GM18867 (cell line): ENCODE measurements at regions not wholly inside any gene's neighbourhood (a gene's known extent, or its start where the extent isn't known, plus 50 kb on each side); places are given as distances from the start of the nearest gene placed in this dataset.

Experiments used
- ATAC-seq: cut with Tn5 transposase; IDR thresholded peaks from one replicate; pipeline ENCODE4 v1.9.1; 2021; ENCODE audit warnings: mild to moderate bottlenecking, moderate library complexity; ENCODE audit not compliant: unreplicated experiment

DNA sequence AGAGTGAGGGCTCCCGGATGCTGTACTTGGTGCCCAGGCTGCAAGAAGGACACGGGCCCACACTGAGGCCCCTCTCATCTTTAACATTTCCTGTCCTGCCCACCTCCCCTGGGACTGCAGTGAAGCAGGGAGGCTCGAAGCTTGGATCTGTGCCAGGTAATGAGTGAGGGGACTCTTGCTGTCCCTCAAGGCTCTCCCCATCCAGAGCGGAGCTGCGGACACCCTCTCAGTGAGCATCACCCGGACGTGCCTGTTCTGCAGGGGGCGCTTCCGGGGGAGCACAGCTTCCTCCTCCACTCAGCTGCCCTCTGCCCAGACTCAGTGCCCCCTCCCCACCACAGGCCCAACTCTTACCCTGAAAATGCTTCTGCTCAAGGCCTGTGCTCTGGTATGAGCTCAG, 150.0 kb upstream of the MYCN start:
- no peak for ATAC-seq

DNA sequence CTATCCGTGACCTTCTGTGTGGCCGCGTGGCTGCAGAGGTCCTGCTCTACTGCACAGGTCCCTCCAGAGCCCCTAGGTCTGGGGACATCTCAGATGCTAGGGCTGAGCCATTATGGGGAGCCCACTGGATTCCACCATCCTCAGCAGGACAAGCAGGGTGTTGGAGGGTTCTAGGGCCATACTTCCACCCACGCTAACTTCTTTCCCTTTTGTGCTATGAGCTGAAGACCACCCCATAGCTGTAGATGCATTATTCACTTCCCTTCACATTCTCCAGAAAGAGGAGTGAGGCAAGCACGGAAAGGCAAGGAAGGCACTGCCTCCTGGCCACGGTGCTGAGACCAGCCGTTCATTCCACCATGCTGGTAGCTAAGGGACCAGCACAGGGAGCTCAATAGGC, 149.5 kb upstream of the MYCN start:
- ATAC-seq, result no peak

DNA sequence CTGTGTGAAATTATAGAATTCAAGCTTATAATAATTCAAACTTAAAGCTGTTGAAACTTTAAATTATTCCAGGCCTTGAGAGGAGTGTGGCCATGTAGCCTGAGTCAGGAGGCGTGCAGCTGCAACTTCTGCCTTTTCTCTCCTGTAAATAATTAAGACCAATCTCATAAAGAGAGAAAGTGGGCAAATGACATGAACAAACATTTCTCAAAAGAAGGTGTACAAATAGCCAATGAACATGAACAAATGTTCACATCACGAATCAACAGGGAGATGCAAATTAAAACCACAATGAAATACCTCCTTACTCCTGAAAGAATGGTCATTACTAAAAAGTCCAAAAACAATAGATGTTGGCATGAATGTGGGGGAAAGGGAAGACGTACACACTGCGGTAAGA, 149.1 kb upstream of the MYCN start:
- ATAC-seq, result no peak

DNA sequence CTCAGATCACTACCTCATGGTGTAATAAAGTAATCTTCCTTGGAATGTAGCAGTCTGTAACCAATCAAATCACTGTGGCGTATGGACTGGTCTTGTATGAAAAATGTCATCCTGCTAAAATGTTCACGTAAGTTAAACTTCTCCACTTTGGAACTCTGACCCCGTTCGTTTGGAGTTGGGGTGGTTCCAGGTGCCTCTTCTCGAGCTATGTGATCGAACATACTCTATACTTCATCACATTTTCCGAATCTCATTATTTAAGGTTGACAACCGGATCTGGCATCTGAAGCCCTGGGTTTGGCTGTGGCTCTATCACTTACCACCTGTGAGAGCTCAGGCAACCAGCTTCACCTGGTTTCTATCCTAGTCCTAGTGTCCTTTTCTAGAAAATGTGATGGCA, 148.0 kb upstream of the MYCN start:
- no peak for ATAC-seq

DNA sequence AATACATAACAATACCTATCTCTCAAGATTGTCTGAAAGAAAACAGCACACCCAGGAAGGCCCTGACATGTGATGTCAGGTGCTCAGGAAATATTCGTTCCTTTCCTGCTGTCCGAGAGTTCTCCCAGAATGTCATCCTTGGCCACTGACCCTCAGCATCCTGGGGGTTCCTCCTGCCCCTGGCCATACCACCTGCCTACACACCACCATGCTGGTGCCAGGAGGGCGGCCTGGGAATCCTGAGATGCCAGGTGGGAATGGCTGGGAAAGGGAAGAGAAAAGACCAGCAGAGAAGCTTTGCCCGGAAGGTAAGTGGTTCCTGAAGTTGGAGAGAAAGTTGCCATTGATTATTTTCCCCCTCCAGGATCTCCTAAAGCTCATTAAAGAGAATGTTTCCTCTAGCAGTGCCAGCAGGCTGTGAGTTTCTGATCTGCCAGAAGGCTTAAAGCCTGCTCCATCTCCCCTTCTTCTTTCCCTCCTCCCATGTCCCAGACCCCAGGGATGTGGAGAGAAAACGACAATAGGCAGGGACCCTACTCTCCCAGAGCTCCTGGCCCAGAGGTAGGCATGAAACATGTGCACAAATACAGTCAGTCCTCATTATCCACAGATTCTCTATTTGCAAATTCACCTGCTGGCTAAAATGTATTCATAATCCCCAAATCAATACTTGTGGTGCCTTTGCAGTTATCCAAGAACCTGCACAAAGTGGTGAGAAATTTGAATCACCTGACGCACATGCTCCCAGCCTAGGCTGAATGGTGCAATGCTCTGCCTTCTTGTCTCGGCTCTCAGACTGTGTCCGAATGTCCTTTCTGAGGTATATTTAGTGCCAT, 147.1 kb upstream of the MYCN start:
- ATAC-seq, result no peak

DNA sequence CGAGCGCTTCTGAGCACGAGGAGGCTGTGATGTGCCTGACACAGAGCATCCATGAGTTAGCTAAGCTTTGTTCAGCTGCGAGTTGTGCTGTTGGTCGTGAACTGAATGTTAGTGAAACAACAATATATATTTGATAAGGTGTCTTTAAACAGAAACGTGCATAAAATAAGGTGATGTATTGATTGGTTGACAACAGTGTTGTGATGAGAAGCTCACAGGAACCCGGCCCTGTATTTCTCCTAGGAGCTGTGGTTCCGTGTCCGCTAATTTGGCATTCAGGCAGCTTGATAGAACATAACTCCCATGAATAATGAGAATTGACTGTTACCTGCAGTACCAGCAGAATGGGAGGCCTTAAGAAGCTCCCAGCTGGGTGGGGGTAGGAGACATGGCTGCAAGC, 146.4 kb upstream of the MYCN start:
- ATAC-seq, result no peak

DNA sequence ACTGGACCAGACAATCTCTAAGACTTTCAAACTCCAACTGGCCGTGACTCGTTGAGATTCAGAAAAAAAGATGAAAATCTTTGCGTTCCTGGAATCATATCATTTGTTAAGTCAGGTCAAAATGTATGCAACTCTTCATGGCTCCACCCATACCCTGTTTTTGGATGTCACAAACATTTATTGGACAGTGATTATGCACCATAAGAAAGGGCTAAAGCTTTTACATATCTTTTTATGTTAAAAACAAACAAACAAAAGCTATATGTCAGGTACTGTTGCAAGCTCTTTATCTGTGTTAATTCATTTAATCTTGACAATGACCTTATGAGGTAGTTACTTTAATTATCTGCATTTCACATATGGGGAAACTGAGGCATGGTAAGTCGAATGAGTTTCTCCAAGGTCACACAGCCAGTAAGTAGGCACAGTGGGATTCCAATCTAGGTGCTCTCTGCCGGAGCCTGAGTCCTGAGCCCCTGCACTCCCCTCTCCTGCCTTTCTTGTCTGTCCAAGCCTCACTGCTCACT, 145.7 kb upstream of the MYCN start:
- no peak for ATAC-seq

DNA sequence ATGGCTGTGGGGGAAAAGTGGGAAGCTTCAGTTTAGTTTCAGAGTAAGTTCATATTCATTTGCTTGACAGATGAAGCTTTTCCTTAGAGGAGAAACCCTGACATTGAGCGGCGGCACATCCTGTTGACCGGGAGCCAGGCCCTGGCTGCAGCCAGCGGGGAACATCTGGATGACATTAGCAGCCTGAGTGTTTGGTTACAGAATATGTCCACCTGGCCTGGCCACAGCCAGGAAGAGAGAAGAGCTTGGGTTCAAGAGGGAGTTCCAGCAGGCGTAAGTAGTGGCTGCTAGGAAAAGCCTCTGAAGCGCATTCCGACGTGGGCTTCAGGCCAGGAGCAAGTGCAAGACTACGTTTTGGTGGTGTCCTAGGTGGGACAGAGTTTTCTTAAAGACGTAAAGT, 144.9 kb upstream of the MYCN start:
- no peak for ATAC-seq

DNA sequence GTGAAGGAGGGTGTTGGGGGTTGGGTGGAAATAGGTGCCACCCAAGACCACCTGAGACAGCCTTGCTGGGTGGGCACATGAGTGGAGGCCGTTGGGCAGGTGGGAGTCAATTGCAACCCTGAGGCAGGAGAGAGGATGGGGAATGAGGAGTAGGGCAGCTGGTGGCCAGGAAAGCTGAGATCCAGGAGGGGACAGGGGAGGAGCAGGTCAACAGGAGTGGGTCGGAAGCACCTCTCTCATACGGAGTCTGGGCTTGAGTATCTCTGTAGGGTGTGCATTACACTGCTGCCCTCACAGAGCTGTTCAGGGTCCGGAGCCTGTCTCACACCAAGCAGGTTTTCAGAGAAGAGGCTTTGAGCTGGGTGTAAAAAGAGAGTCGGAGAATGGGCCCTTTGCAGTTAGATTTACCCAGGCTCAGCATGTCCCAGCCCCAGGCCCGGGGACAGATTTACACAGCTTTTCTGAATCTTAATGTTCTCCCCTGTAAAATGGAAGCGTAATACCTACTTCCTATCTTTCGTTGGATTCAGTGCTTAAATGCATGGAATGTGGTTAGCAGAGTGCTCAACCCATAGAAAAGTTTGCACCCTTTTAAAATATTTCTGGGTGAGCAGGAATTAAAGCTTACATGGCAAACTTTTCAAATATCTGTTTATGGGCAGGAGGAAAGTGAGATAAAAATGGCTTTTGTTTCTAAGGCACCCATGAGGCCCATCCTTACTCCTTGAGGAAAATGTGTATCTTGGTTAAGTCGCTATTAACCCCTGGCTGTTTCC, 144.0 kb upstream of the MYCN start:
- ATAC-seq, result no peak

DNA sequence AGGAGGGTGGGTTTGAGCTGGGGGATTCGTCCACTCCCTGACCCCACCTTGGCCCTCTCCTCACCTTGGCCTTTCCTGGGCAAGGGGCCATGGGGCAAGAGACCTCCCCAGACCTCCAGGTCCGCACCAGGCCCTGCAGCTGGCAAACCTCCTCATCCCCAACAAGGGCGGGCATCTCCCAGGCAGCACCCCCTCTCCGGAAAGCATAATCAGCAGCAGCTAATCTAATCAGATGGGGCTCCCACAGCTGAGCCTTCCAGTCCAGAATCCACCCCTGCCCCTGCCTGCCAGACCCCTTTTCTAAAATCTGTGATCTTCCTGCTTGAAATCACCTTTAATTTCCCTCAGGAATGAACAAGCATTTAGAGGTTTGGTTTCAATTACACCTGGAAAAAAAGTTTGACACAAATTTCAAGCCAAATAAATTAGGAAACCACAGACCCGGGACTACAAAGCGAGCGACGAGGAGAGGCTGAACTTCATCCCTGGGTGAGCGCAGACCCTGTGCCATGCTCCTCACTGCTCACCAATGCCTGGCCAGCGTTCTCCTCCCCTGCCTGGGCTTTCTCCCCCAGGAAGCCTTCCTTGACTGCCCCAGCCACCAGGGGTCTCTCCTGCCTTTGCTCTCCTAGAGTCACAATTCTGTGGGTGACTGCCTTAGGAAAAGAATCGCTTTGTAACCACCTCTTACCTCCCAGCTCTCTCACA, 143.0 kb upstream of the MYCN start:
- ATAC-seq, result no peak

DNA sequence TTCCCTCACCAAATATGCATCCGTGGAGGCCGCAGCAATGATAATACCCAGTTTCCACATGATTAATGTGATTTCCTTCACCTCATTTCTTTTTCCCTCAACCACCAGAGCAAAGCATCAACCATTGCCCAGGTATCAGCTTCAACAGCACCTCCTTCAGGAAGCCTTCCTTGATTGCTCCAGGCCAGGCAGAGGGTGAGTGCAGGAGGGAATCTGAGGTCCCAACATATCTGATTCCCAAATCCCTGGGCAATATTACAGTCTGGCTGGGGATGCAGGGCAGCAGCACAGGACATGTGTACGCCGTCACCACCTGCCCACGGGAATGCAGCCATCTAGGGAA, 142.4 kb upstream of the MYCN start:
- no peak for ATAC-seq

DNA sequence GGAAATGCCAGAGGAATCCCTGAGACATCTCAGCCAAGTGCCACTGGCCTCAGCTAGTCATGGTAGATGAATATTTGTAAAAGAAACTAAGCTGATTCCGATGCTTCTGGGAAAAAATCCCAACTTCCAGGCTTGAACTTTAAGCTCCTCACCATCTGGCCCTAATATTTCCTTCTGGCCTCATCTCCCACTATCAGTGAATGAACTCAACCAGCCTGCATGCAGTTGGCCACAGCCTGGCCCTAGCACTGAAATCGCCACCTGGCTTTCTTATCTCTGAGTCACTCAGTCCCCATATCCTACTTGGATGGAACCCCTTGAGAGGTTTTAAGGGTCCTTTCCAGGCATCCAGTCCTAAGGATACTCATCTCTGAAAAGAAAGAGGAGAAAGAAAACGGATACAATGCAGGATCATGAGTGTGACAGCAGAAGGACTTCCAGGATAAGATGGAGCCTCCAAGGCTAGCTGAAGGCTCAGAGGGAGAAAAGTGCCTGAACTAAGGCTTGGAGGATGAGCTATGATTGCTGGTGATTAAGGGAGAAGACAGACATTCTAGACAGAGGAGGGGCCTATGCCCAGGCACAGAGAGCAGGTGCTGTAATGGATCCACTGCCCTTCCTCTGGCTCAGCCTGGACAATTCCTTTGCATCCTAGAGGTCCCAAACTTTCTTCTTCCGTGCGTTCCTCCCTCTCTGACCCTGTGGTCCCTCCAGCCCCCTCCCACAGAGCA, 141.5 kb upstream of the MYCN start:
- ATAC-seq, result no peak

DNA sequence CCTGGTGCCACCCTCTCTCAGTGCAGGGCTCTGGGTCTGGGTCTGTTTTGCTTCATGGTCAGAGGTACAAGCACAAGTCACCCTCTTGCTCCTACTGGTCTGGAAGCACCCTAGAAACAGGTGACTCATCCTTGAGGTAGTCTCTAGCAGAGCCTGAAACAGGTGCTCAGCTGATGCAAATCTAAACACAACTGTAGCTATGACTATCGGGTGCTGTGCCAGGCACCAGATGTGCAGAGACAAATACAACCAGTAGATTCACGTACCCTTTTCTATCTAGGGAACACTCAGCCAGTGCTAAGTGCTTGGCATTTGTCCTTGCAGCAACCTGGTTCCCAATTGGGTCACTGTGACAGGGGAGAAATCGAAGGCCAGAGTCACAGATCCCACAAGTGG, 140.9 kb upstream of the MYCN start:
- ATAC-seq, result peak; percentile 94

DNA sequence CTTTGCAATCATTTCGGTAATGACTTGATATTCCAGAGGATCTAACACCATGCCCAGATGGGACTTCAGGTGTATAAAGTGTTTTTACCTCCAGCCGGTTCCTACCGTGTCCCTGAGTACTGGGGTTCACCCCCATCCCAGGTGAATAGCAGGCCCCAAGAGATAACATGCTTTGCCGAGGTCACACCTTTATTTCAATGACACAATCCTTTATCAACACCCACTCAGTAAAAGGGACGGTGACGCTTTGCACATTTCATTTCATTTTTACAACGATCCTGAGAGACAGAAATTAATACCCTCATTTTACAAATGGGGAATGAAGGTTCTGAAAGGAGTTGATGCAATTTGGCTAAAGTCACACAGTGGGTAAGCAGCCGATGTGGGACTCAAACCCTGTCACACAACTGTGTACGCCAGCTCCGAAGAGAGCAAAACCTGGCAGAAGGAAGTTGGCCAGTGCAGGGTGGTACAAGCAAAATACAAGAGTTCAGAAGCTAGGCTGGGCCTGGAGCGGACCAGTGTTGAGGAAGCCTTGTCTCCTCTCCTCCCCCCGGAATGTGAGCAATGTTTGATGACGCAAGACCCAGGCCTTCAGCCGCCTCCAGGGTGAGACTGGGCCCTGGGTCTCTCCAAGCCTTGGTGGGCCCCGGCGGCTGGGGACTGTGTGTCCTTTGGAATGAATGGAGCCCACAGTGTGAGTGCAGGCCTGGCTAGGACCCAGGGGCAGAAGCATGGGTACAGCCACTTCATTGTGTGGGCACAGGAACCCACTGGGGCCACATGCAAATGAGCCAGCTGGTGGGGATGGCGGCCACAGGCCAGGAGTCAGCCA, 139.6 kb upstream of the MYCN start:
- ATAC-seq, result no peak

DNA sequence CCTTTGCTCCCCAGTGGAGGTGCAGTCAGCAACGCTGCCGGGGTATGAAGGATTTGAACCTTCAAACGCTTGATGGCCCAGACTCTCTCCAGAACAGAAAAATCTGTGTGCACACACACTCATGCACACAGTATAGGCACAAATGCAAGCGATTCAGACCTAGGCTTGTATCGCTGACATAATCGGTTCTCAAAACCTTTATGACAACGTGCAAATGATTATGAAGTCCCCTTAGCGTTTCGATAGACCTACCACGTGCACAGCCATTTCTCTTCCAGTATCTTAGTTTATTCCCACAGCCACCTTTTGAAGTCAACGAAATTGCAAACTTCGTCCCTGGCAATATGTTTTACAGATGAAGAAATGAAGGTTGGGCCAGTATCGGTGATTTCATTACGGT, 138.9 kb upstream of the MYCN start:
- no peak for ATAC-seq

DNA sequence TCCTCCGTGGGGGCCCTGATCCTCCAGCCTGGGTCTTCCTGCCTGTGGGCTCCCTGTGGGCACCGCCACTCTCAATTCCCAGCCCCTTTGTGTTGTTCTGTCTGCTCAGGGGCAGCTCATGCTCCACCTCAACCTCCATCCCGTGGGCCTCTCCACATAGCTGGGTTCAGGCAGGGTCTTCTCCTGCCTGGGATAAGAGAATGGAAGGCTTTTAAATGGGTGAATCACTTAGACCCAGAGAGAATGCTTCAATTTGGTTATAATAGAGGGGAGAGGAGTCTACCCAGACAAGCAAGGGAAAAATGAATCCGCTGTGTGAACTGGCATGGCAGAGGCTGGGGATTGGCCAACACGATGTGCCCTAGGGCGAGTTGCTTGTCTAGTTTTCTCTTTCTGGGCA, 138.4 kb upstream of the MYCN start:
- no peak for ATAC-seq

DNA sequence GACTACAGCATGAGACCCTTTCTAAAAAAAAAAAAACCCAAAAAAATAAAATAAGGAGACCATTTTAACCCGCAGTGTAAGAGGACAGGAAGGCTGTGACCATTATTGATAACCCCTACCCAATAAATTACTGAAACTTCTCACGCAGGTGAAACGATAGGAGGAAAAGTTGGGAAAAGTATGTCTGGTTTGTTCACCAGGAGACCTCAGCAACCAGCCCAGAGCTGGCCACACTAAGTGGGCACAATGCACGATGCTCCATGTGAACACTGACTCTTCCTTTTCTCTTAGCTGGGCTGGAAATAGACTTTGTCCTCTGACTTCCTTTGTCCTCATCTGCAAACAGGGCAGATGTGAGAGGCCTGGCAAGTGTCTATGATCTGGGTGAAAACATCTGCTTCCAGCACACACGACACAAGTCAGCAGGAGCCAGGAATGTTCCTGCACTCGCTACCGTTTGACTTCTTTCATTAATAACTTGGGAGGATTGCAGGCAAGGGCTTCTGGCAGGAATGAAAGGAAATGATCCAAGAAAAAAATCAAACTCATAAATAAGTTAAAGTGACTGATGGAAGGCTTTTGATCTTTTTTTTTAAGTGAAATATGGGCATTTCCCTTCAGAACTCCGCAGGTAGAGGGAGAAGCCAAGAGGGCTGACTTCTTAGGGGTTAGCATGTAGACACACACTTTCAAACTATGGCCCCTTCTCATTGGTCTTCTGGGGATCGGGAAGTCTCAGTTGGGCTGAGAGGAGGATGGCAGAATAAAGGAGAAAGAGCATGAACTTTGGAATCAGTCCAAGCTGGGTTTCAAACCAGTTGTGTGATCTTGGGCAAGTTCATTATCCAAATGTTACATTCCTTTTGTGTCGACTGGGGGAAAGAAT, 137.4 kb upstream of the MYCN start:
- ATAC-seq, result no peak

DNA sequence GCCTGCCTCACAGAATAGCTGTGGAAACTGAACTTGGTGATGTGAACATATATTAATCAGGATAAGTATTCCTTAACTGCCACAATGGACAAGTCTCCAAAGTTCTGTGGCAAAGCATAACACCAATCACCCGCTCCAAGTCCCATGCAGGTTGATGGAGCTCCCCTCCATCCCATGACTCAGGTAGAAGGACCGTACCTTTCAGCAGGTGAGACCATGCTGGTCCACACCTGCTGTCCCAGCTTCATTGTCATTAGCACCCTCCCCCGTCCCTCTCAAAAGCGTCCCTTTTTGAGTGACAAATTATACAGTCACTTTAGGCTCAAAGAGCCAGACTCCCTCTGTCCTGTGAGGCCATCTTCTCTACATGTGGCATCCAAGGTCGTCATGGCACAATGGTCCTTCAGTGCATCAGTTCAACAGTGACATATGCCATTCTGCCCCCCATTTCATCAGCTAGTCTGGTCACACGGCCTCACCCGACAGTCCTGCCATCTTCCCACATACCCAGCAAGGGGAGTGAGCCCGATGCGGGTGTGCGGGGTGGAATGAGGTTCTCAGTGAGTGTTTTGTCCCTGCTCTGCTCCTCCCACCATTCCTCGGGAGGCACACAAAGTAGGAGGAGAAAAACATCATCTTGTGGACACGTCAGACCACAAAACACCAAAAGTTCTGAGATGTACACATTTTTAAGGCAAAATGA, 136.7 kb upstream of the MYCN start:
- no peak for ATAC-seq

DNA sequence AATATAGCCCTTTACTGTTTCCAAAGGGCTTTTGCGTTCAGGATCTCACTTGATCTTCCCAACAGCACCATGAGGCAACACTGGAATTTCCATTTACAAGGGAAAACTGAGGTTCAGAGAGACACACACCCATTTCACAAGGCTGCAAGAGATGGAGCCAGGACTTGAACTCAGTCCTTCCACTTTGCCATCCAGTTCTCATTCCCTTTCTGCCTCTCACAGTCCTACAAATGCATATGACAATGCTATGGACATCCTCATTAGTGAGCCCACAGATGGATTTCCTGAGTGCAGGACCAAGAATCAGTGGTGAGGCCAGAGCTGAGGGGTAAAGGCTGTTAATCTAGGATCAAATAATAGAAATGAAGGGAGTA, 136.1 kb upstream of the MYCN start:
- no peak for ATAC-seq
